Esophagus squamous epithelium (tissue), 5 donors: ENCODE measurements at regions not wholly inside any gene's neighbourhood (a gene's known extent, or its start where the extent isn't known, plus 50 kb on each side); places are given as distances from the start of the nearest gene placed in this dataset.

Experiments
- DNase-seq: peaks from one replicate; lab custom pipeline; 2025; lab: John Stamatoyannopoulos, UW
- H3K27ac ChIP-seq, 4 donors: fragments of 200-600 bp; sonication (generic); one replicate each; pipeline ENCODE4 v1.5.1; 2016 to 2019; ENCODE audit warnings: mild to moderate bottlenecking in 1 of 4
- H3K27me3 ChIP-seq, 4 donors: fragments of 200-600 bp; sonication (generic); 1 replicate in 3 of 4; 2 replicates in 1 of 4; pipeline versions ENCODE4 v1.5.1 to v1.6.0; 2017 to 2021; ENCODE audit warnings: antibody characterized with exemption in 1 of 4
- H3K36me3 ChIP-seq, 3 donors: fragments of 200-600 bp; sonication (generic); one replicate each; pipeline ENCODE4 v1.5.1; 2016 to 2019
- H3K4me1 ChIP-seq, 3 donors: fragments of 200-600 bp; sonication (generic); one replicate each; pipeline ENCODE4 v1.5.1; 2017 to 2019
- H3K4me3 ChIP-seq, 4 donors: fragments of 200-600 bp; sonication (generic); 1 replicate in 3 of 4; 2 replicates in 1 of 4; pipeline ENCODE4 v1.5.1; 2016 to 2019; ENCODE audit warnings: mild to moderate bottlenecking in 2 of 4, moderate library complexity in 1 of 4
- H3K9me3 ChIP-seq, 3 donors: fragments of 200-600 bp; sonication (generic); one replicate each; pipeline ENCODE4 v1.5.1; 2016 to 2019
- CTCF ChIP-seq, 6 experiments: fragments of 450-650 bp in 4 of 6; fragments of 200-600 bp in 2 of 6; sonication (generic) in 2 of 6; IDR thresholded peaks; one replicate each; pipeline ENCODE4 v1.5.1; 2016 to 2019; ENCODE audit warnings: antibody characterized with exemption in 6 of 6, mild to moderate bottlenecking in 4 of 6, moderate library complexity in 4 of 6
- POLR2A ChIP-seq, 4 donors: fragments of 450-650 bp; IDR thresholded peaks; one replicate each; pipeline ENCODE4 v1.6.1; 2017; ENCODE audit warnings: antibody characterized with exemption in 4 of 4, mild to moderate bottlenecking in 4 of 4, moderate library complexity in 3 of 4
- WGBS, 2 donors: methylation state at CpG; one replicate each; pipeline ENCODE4 v1.1.5; 2018; 5-methylcytosine and 5-hydroxymethylcytosine counted together
- intact Hi-C: fragments of 100-400 bp; cut with DNase I; formaldehyde crosslinking; loops from one replicate; pipeline ENCODE4 v1.15.0; 2022
- donor health status: DM: yes; HTN: yes; CAD: no.

- WGBS, 2 donors: 55 to 68% methylated on average over 5 of the region's 6 CpGs
- no peak overlapping the region for H3K4me3 ChIP-seq
- no peak for TF ChIP-seq POLR2A (IDR thresholded peaks at IDR 0.05)
- TF ChIP-seq CTCF (IDR thresholded peaks at IDR 0.05): no peak
- no peak overlapping the region for H3K27ac ChIP-seq
- no peaks in the 10 kb centered on the region for H3K27me3 ChIP-seq
- peaks cover 0 to 23% (median 12%) of the 10 kb centered on the region in 3 donors for H3K4me1 ChIP-seq
- no peak for DNase-seq
- H3K9me3 ChIP-seq: no peaks in the 10 kb centered on the region
- intact Hi-C loops: no loop called here
- H3K36me3 ChIP-seq: no peaks in the 10 kb centered on the region
Observed at GRCh38 chr17:62899361-62899760, 66.7 kb upstream of the TANC2 start.

- Histone ChIP-seq H3K27ac (no peak overlapping the region), H3K36me3 (no peaks in the 10 kb centered on the region), H3K4me3 (no peak overlapping the region), H3K4me1 (peaks cover 0 to 26% (median 17%) of the 10 kb centered on the region in 3 donors), H3K9me3 (no peaks in the 10 kb centered on the region), H3K27me3 (no peaks in the 10 kb centered on the region)
- no peak for DNase-seq
- TF ChIP-seq CTCF (IDR thresholded peaks at IDR 0.05) (no peak), POLR2A (IDR thresholded peaks at IDR 0.05) (no peak)
- WGBS, 2 donors: 61 to 77% methylated on average over 12 to 13 of the region's 13 CpGs
- intact Hi-C loops: no loop called here
Observed at GRCh38 chr17:62898239-62898864, 67.7 kb upstream of the TANC2 start.

GRCh38 chr17:62897706-62898105, 68.3 kb upstream of the TANC2 start:
- TF ChIP-seq CTCF (IDR thresholded peaks at IDR 0.05) (no peak), POLR2A (IDR thresholded peaks at IDR 0.05) (no peak)
- Histone ChIP-seq H3K4me3 (no peak overlapping the region), H3K4me1 (peaks cover 1 to 33% (median 18%) of the 10 kb centered on the region in 3 donors), H3K27ac (no peak overlapping the region), H3K36me3 (no peaks in the 10 kb centered on the region), H3K9me3 (no peaks in the 10 kb centered on the region), H3K27me3 (no peaks in the 10 kb centered on the region)
- intact Hi-C loops: no loop called here
- DNase-seq: no peak
- WGBS, 2 donors: 56 to 68% methylated on average over 2 of the region's 2 CpGs

- H3K27me3 ChIP-seq: no peaks in the 10 kb centered on the region
- WGBS, 2 donors: 42 to 59% methylated on average over 10 of the region's 11 CpGs
- no peaks in the 10 kb centered on the region for H3K36me3 ChIP-seq
- TF ChIP-seq CTCF (IDR thresholded peaks at IDR 0.05): no peak
- no peak for TF ChIP-seq POLR2A (IDR thresholded peaks at IDR 0.05)
- DNase-seq: no peak
- intact Hi-C loops: no loop called here
- peak overlapping the region in 2 of 4 donors; percentile 18 to 54 for H3K27ac ChIP-seq
- no peaks in the 10 kb centered on the region for H3K9me3 ChIP-seq
- peaks cover 6 to 43% (median 18%) of the 10 kb centered on the region in 3 donors for H3K4me1 ChIP-seq
- H3K4me3 ChIP-seq: no peak overlapping the region
Observed at GRCh38 chr17:62895320-62896301, 70.4 kb upstream of the TANC2 start.

- TF ChIP-seq CTCF (IDR thresholded peaks at IDR 0.05): no peak
- TF ChIP-seq POLR2A (IDR thresholded peaks at IDR 0.05): no peak
- Histone ChIP-seq H3K4me1 (peaks cover 6 to 36% (median 18%) of the 10 kb centered on the region in 3 donors), H3K27me3 (no peaks in the 10 kb centered on the region), H3K36me3 (no peaks in the 10 kb centered on the region), H3K27ac (peak overlapping the region; percentile 54 to 79 (median 69)), H3K4me3 (no peak overlapping the region), H3K9me3 (no peaks in the 10 kb centered on the region)
- intact Hi-C loops: no loop called here
- no peak for DNase-seq
- WGBS, 2 donors: 18 to 21% methylated on average over 4 of the region's 4 CpGs
Observed at GRCh38 chr17:62892870-62893338, 73.1 kb upstream of the TANC2 start.
